ENCODE measurements at regions not wholly inside any gene's neighbourhood (a gene's known extent, or its start where the extent isn't known, plus 50 kb on each side); places are given as distances from the start of the nearest gene placed in this dataset.

DNA sequence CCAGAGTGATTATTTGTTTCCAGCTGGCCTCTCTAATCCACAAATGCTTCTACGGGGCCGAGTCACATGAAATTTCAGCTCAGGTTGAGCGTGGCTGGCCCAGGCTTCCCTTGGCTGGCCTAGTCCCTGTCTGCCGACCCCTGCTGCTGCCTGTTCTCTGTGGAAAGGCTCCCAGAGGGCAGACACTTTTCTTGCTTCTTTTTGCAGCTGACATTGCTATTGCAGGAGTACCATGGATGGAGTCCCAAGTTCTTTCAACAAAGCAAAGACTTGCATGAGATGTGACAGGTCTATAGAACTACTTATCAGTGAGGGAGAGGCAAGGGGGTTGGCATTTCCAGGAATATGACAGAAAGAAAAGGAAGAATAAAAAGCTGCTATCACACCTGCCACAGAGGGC, 287.4 kb upstream of the ARRDC3 start:
- TF ChIP-seq YY1 (IDR thresholded peaks at IDR 0.05; ENCODE audit: low read depth, low read length) (no peak), NRF1 (conservative IDR thresholded peaks at IDR 0.05; ENCODE audit: low read depth, low read length) (no peak), CEBPB (IDR thresholded peaks at IDR 0.05; ENCODE audit: borderline replicate concordance in 1 of 2, low read depth in 2 of 2, low read length in 2 of 2) (no peak), NFIC (IDR thresholded peaks at IDR 0.05; ENCODE audit: low read depth, low read length) (no peak), CREB1 (IDR thresholded peaks at IDR 0.05; ENCODE audit: low read depth) (no peak), RELA (IDR thresholded peaks at IDR 0.05; ENCODE audit: borderline replicate concordance, partially characterized antibody) (no peak), ZNF24 (IDR thresholded peaks at IDR 0.05) (no peak), NR2C1 (IDR thresholded peaks at IDR 0.05) (no peak), POLR2A (IDR thresholded peaks at IDR 0.05; ENCODE audit: low read depth, low read length) (no peak), EZH2 (IDR thresholded peaks at IDR 0.05; ENCODE audit: borderline replicate concordance, control insufficient read depth, low read depth, low read length) (no peak)
- TF ChIP-seq, protein P1, sequence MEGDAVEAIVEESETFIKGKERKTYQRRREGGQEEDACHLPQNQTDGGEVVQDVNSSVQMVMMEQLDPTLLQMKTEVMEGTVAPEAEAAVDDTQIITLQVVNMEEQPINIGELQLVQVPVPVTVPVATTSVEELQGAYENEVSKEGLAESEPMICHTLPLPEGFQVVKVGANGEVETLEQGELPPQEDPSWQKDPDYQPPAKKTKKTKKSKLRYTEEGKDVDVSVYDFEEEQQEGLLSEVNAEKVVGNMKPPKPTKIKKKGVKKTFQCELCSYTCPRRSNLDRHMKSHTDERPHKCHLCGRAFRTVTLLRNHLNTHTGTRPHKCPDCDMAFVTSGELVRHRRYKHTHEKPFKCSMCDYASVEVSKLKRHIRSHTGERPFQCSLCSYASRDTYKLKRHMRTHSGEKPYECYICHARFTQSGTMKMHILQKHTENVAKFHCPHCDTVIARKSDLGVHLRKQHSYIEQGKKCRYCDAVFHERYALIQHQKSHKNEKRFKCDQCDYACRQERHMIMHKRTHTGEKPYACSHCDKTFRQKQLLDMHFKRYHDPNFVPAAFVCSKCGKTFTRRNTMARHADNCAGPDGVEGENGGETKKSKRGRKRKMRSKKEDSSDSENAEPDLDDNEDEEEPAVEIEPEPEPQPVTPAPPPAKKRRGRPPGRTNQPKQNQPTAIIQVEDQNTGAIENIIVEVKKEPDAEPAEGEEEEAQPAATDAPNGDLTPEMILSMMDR (IDR thresholded peaks at IDR 0.05 in 2 of 3, conservative IDR thresholded peaks at IDR 0.05 in 1 of 3; ENCODE audit: control insufficient read depth in 2 of 3, extremely low read depth in 1 of 3, insufficient read depth in 1 of 3, low read depth in 3 of 3, low read length in 3 of 3) = no peak
- TF ChIP-seq, protein P2, sequence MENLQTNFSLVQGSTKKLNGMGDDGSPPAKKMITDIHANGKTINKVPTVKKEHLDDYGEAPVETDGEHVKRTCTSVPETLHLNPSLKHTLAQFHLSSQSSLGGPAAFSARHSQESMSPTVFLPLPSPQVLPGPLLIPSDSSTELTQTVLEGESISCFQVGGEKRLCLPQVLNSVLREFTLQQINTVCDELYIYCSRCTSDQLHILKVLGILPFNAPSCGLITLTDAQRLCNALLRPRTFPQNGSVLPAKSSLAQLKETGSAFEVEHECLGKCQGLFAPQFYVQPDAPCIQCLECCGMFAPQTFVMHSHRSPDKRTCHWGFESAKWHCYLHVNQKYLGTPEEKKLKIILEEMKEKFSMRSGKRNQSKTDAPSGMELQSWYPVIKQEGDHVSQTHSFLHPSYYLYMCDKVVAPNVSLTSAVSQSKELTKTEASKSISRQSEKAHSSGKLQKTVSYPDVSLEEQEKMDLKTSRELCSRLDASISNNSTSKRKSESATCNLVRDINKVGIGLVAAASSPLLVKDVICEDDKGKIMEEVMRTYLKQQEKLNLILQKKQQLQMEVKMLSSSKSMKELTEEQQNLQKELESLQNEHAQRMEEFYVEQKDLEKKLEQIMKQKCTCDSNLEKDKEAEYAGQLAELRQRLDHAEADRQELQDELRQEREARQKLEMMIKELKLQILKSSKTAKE (IDR thresholded peaks at IDR 0.05; ENCODE audit: low read depth, poor library complexity, severe bottlenecking) = no peak

Measured in GM12878 (cell line).